CD14-positive monocyte (primary cell): ENCODE measurements at regions not wholly inside any gene's neighbourhood (a gene's known extent, or its start where the extent isn't known, plus 50 kb on each side); places are given as distances from the start of the nearest gene placed in this dataset.

Source experiments
- DNase-seq, 3 donors: peaks; one replicate each; pipeline ENCODE4 v3.0.0-alpha.2; 2011 to 2022
- H2AFZ ChIP-seq: 2 replicates; pipeline ENCODE4 v1.6.0; 2012; ENCODE audit warnings: mild to moderate bottlenecking, low read depth, low read length, inconsistent platforms; ENCODE audit not compliant: insufficient read depth, poor library complexity, severe bottlenecking
- H3K27ac ChIP-seq, 2 donors: 1 replicate in 1 of 2; 2 replicates in 1 of 2; pipeline ENCODE4 v1.5.1; 2012 to 2013; ENCODE audit warnings: low read length in 2 of 2, control low read depth in 1 of 2, inconsistent platforms in 1 of 2, low read depth in 1 of 2, mild to moderate bottlenecking in 1 of 2
- H3K27me3 ChIP-seq, 2 donors: one replicate each; pipeline versions ENCODE4 v1.6.0 to v1.6.1; 2011 to 2013; ENCODE audit warnings: low read length in 2 of 2; ENCODE audit not compliant: control insufficient read depth in 2 of 2, insufficient read depth in 2 of 2
- H3K36me3 ChIP-seq, 2 donors: replicated peaks in 1 of 2; 1 replicate in 1 of 2; 2 replicates in 1 of 2; pipeline versions ENCODE4 v1.5.1 to v1.6.1; 2012 to 2013; ENCODE audit warnings: low read length in 2 of 2, control low read depth in 1 of 2, inconsistent platforms in 1 of 2, mild to moderate bottlenecking in 1 of 2; ENCODE audit not compliant: insufficient read depth in 2 of 2, control insufficient read depth in 1 of 2
- H3K4me1 ChIP-seq, 2 donors: 1 replicate in 1 of 2; 2 replicates in 1 of 2; pipeline versions ENCODE4 v1.5.1 to v1.6.1; 2012 to 2013; ENCODE audit warnings: low read length in 2 of 2, control low read depth in 1 of 2, inconsistent platforms in 1 of 2, mild to moderate bottlenecking in 1 of 2, moderate library complexity in 1 of 2; ENCODE audit not compliant: insufficient read depth in 2 of 2, control insufficient read depth in 1 of 2
- H3K4me2 ChIP-seq: replicated peaks from 2 replicates; pipeline ENCODE3; 2012; ENCODE audit warnings: low read length, moderate library complexity, mild to moderate bottlenecking; ENCODE audit not compliant: poor library complexity, severe bottlenecking; ENCODE audit errors: extremely low read depth
- H3K4me3 ChIP-seq, 3 experiments: fragments of 200-600 bp in 1 of 3; sonication (generic) in 1 of 3; replicated peaks in 1 of 3; 1 replicate in 2 of 3; 2 replicates in 1 of 3; pipeline ENCODE4 v1.5.1; 2011 to 2013; ENCODE audit warnings: low read length in 3 of 3, mild to moderate bottlenecking in 3 of 3, control low read depth in 2 of 3, low read depth in 2 of 3, inconsistent platforms in 1 of 3, moderate library complexity in 1 of 3
- H3K79me2 ChIP-seq: 2 replicates; pipeline ENCODE4 v1.6.0; 2012; ENCODE audit warnings: mild to moderate bottlenecking, control low read depth, inconsistent platforms, low read length, moderate library complexity; ENCODE audit not compliant: insufficient read depth
- H3K9ac ChIP-seq: 2 replicates; pipeline ENCODE4 v1.6.0; 2017; ENCODE audit warnings: low read length, mild to moderate bottlenecking; ENCODE audit not compliant: insufficient read depth, poor library complexity, severe bottlenecking
- H3K9me3 ChIP-seq, 2 donors: replicated peaks in 1 of 2; 1 replicate in 1 of 2; 2 replicates in 1 of 2; pipeline versions ENCODE4 v1.5.1 to v1.6.1; 2012 to 2013; ENCODE audit warnings: low read length in 2 of 2, control low read depth in 1 of 2; ENCODE audit not compliant: control insufficient read depth in 1 of 2, insufficient read depth in 1 of 2
- H4K20me1 ChIP-seq: 2 replicates; pipeline ENCODE4 v1.6.0; 2012; ENCODE audit warnings: mild to moderate bottlenecking, low read length, control low read depth, moderate library complexity; ENCODE audit not compliant: insufficient read depth
- H3K27ac Mint-ChIP-seq, 7 donors: one replicate each; pipeline ENCODE4 v1.8.0; 2020; ENCODE audit warnings: mild to moderate bottlenecking in 7 of 7, mixed read lengths in 7 of 7, moderate library complexity in 6 of 7, inconsistent platforms in 2 of 7
- H3K27me3 Mint-ChIP-seq, 3 donors: one replicate each; pipeline ENCODE4 v1.8.0; 2021 to 2022; ENCODE audit warnings: low read depth in 3 of 3, mild to moderate bottlenecking in 3 of 3, mixed read lengths in 3 of 3, moderate library complexity in 3 of 3, inconsistent platforms in 1 of 3
- H3K36me3 Mint-ChIP-seq, 2 donors: one replicate each; pipeline ENCODE4 v1.8.0; 2020; ENCODE audit warnings: mixed read lengths in 2 of 2, inconsistent platforms in 1 of 2, mild to moderate bottlenecking in 1 of 2
- H3K4me1 Mint-ChIP-seq: one replicate; pipeline ENCODE4 v1.8.0; 2020; ENCODE audit warnings: mild to moderate bottlenecking, mixed read lengths
- H3K4me3 Mint-ChIP-seq, 2 donors: one replicate each; pipeline ENCODE4 v1.8.0; 2020; ENCODE audit warnings: mild to moderate bottlenecking in 2 of 2, mixed read lengths in 2 of 2, moderate library complexity in 1 of 2
- H3K9me3 Mint-ChIP-seq, 7 donors: one replicate each; pipeline ENCODE4 v1.8.0; 2020 to 2022; ENCODE audit warnings: mixed read lengths in 7 of 7, mild to moderate bottlenecking in 6 of 7, moderate library complexity in 6 of 7, inconsistent platforms in 2 of 7
- CTCF ChIP-seq: fragments of 200-600 bp; IDR thresholded peaks from one replicate; pipeline ENCODE4 v1.8.0; 2022; ENCODE audit warnings: antibody characterized with exemption, mild to moderate bottlenecking
- WGBS: methylation state at CpG from one replicate; pipeline ENCODE4 v1.1.5; 2013; ENCODE audit warnings: missing lambda C conversion rate; ENCODE audit not compliant: insufficient coverage; 5-methylcytosine and 5-hydroxymethylcytosine counted together
- intact Hi-C, 2 donors: fragments of 100-400 bp; cut with micrococcal nuclease; formaldehyde crosslinking; loops; one replicate each; pipeline versions ENCODE4 v1.15.0 to v1.15.1; 2023

GRCh38 chrX:18065956-18066355, 154.7 kb downstream of the BEND2 start:
- no peaks in the 10 kb centered on the region for H3K4me1 Mint-ChIP-seq
- no peaks in the 10 kb centered on the region for H3K27me3 ChIP-seq
- no peak overlapping the region for H3K4me3 Mint-ChIP-seq
- no peaks in the 10 kb centered on the region for H3K4me1 ChIP-seq
- H2AFZ ChIP-seq, result no peak overlapping the region
- DNase-seq, result no peak
- no peaks in the 10 kb centered on the region for H3K36me3 ChIP-seq
- H3K36me3 Mint-ChIP-seq, result no peaks in the 10 kb centered on the region
- peaks cover 0 to 3% (median 1%) of the 10 kb centered on the region in 3 donors for H3K27me3 Mint-ChIP-seq
- H3K9ac ChIP-seq, result no peak overlapping the region
- 100% methylated on average over 1 of the region's 6 CpGs for WGBS
- H4K20me1 ChIP-seq, result no peaks in the 10 kb centered on the region
- H3K27ac ChIP-seq, result no peak overlapping the region
- H3K79me2 ChIP-seq, result no peaks in the 10 kb centered on the region
- H3K4me2 ChIP-seq, result no peak overlapping the region
- intact Hi-C loops, result no loop called here
- no peaks in the 10 kb centered on the region for H3K9me3 ChIP-seq
- no peak overlapping the region for H3K4me3 ChIP-seq
- peaks cover 0 to 7% (median 0%) of the 10 kb centered on the region in 7 donors for H3K9me3 Mint-ChIP-seq
- TF ChIP-seq CTCF, result no peak
- H3K27ac Mint-ChIP-seq, result no peak overlapping the region

- no CpG with 5 or more reads among the region's 1 CpG for WGBS
- TF ChIP-seq CTCF, result no peak
- Histone ChIP-seq H2AFZ (no peak overlapping the region), H3K36me3 (no peaks in the 10 kb centered on the region), H3K4me1 (no peaks in the 10 kb centered on the region), H3K9me3 (peaks cover 0 to 4% of the 10 kb centered on the region in 2 donors), H3K27me3 (no peaks in the 10 kb centered on the region), H3K4me2 (no peak overlapping the region), H3K4me3 (no peak overlapping the region), H4K20me1 (no peaks in the 10 kb centered on the region), H3K79me2 (no peaks in the 10 kb centered on the region), H3K27ac (no peak overlapping the region), H3K9ac (no peak overlapping the region)
- DNase-seq, result no peak
- Mint-ChIP-seq H3K36me3 (no peaks in the 10 kb centered on the region), H3K4me3 (no peak overlapping the region), H3K27ac (no peak overlapping the region), H3K9me3 (peaks cover 0 to 4% (median 0%) of the 10 kb centered on the region in 7 donors), H3K4me1 (no peaks in the 10 kb centered on the region), H3K27me3 (peaks cover 0 to 3% (median 0%) of the 10 kb centered on the region in 3 donors)
- intact Hi-C loops, result no loop called here
Observed at GRCh38 chrX:18051690-18052089, 169.0 kb downstream of the BEND2 start.
